C4-2B (cell line): ENCODE measurements at regions not wholly inside any gene's neighbourhood (a gene's known extent, or its start where the extent isn't known, plus 50 kb on each side); places are given as distances from the start of the nearest gene placed in this dataset.

ENCODE experiments used
- CTCF ChIP-seq: fragments of 450-650 bp; conservative IDR thresholded peaks from 2 replicates; pipeline ENCODE4 v1.5.1; 2017; ENCODE audit warnings: mild to moderate bottlenecking
- ZFX ChIP-seq: fragments of 450-650 bp; IDR thresholded peaks from 2 replicates; pipeline ENCODE4 v1.6.1; 2017

- TF ChIP-seq CTCF, result peak; percentile 40
- no peak for TF ChIP-seq ZFX
These were observed 381.0 kb downstream of the TSHZ3 start for GRCh38 chr19:30968210-30968609.
